ENCODE measurements at regions not wholly inside any gene's neighbourhood (a gene's known extent, or its start where the extent isn't known, plus 50 kb on each side); places are given as distances from the start of the nearest gene placed in this dataset.
A peak's percentile ranks its signal among the peaks of the same experiment; 100 is the strongest.
"Not testable (repeated sequence)": the region's sequence is repeated elsewhere in the genome, so short reads cannot be mapped to it uniquely, and the experiment has no call there.

GRCh38 chr2:145541028-145541427 lies 1021.1 kb upstream of the ZEB2 start:
- no peak overlapping the region for H3K4me3 ChIP-seq (ENCODE audit: low read length)
- no peak for DNase-seq (ENCODE audit: low read depth)
- TF ChIP-seq CTCF (conservative IDR thresholded peaks at IDR 0.05; ENCODE audit: low read depth, low read length) = no peak

GRCh38 chr2:145538661-145539350 lies 1018.9 kb upstream of the ZEB2 start:
- no peak overlapping the region for H3K4me3 ChIP-seq (ENCODE audit: low read length)
- no peak for TF ChIP-seq CTCF (conservative IDR thresholded peaks at IDR 0.05; ENCODE audit: low read depth, low read length)

GRCh38 chr2:145530653-145531052 lies 1010.7 kb upstream of the ZEB2 start:
- TF ChIP-seq CTCF (conservative IDR thresholded peaks at IDR 0.05; ENCODE audit: low read depth, low read length) = no peak
- peak; percentile 7 for DNase-seq (ENCODE audit: low read depth)
- no peak overlapping the region for H3K4me3 ChIP-seq (ENCODE audit: low read length)

More at GRCh38 chr2:145538661-145539350, 1018.9 kb upstream of the ZEB2 start:
- no peak for DNase-seq (ENCODE audit: low read depth)

- no peak overlapping the region for H3K4me3 ChIP-seq (ENCODE audit: low read length)
- no peak for TF ChIP-seq CTCF (conservative IDR thresholded peaks at IDR 0.05; ENCODE audit: low read depth, low read length)
- DNase-seq (ENCODE audit: low read depth) = peak; percentile 72
Observed at GRCh38 chr2:145524836-145525235, 1004.9 kb upstream of the ZEB2 start.

- H3K4me3 ChIP-seq (ENCODE audit: low read length) = no peak overlapping the region
- TF ChIP-seq CTCF (conservative IDR thresholded peaks at IDR 0.05; ENCODE audit: low read depth, low read length) = no peak
- no peak for DNase-seq (ENCODE audit: low read depth)
Observed at GRCh38 chr2:145524303-145524702, 1004.4 kb upstream of the ZEB2 start.

GRCh38 chr2:145519254-145519653 lies 999.3 kb upstream of the ZEB2 start:
- not testable (repeated sequence) for H3K4me3 ChIP-seq (ENCODE audit: low read length); DNase-seq (ENCODE audit: low read depth)

- TF ChIP-seq CTCF (conservative IDR thresholded peaks at IDR 0.05; ENCODE audit: low read depth, low read length) = no peak
- no peak for DNase-seq (ENCODE audit: low read depth)
- H3K4me3 ChIP-seq (ENCODE audit: low read length) = no peak overlapping the region
Observed at GRCh38 chr2:145511946-145512345, 992.0 kb upstream of the ZEB2 start.
